ENCODE measurements at regions not wholly inside any gene's neighbourhood (a gene's known extent, or its start where the extent isn't known, plus 50 kb on each side); places are given as distances from the start of the nearest gene placed in this dataset.

- no peak for TF ChIP-seq CTCF (conservative IDR thresholded peaks at IDR 0.05; ENCODE audit: low read depth, low read length)
- no peak overlapping the region for H3K4me3 ChIP-seq (ENCODE audit: low read depth, low read length)
- no peak for DNase-seq (ENCODE audit: low read depth)
Observed at GRCh38 chr15:61702224-61703020, 357.8 kb downstream of the VPS13C start.

DNA sequence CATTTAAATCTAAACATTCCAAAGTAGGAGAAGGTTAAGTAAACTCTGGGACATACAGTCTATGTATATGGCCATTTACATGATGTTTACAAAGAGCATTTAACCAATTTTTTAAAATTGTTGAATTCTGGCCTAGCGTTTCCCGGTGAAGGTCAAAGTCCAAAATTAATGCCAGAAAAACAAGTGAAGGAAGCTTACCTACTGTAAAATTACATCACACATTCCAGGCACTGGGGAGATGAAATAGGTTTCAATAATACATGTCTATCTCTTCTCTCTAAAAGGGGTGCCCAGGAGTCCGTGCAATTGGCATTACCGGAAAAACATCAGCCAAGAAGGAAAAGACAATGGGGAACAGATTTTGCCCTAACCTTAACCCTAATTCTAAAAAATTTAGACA is 358.8 kb downstream of the VPS13C start:
- DNase-seq (ENCODE audit: low read depth), result no peak
- no peak overlapping the region for H3K4me3 ChIP-seq (ENCODE audit: low read depth, low read length)
- no peak for TF ChIP-seq CTCF (conservative IDR thresholded peaks at IDR 0.05; ENCODE audit: low read depth, low read length)

GRCh38 chr15:61700803-61701202 is 359.4 kb downstream of the VPS13C start:
- no peak for DNase-seq (ENCODE audit: low read depth)
- no peak for TF ChIP-seq CTCF (conservative IDR thresholded peaks at IDR 0.05; ENCODE audit: low read depth, low read length)
- no peak overlapping the region for H3K4me3 ChIP-seq (ENCODE audit: low read depth, low read length)

DNA sequence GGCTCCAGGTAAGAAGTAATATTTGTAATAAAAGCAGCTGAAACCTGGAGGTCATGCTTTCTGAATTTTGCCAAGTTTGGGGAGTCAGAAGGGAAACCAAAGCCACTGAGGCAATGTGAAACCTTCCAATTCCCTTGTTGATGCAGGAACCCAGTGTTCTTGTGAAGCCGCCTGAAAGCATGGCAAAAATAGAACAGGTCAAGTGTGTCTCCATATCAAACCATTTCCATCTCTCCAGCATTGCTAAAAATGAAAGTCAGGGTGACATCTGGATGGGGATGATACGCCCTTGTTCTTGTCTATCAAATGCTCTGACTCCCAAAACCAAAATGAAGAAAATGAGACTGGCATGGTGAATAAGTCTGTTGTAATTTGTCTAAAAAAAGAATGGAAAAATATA is 362.5 kb downstream of the VPS13C start:
- no peak for DNase-seq (ENCODE audit: low read depth)
- no peak for TF ChIP-seq CTCF (conservative IDR thresholded peaks at IDR 0.05; ENCODE audit: low read depth, low read length)
- H3K4me3 ChIP-seq (ENCODE audit: low read depth, low read length), result no peak overlapping the region

DNA sequence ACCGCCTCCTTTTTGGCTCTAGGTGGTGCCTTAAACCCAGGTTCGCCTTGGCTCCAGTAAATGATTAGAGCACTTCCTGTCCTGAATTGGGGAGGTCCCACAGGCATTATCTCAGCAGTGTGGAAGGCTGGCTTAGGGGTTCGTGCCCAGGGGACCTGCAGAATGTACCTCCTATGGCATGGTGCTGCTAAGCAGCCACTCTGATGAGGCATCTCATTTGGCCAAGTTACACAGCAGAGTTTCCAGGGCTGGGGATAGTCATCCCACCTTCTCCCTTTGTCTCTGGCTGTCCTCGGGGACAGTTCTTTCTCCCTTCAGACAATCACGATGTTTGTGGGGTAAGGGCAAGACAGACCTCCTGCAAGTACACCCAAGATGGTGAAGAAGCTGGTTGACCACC is 371.2 kb downstream of the VPS13C start:
- no peak for DNase-seq (ENCODE audit: low read depth)
- H3K4me3 ChIP-seq (ENCODE audit: low read depth, low read length), result no peak overlapping the region
- TF ChIP-seq CTCF (conservative IDR thresholded peaks at IDR 0.05; ENCODE audit: low read depth, low read length), result no peak

GRCh38 chr15:61687651-61688050 is 372.6 kb downstream of the VPS13C start:
- TF ChIP-seq CTCF (conservative IDR thresholded peaks at IDR 0.05; ENCODE audit: low read depth, low read length), result no peak
- H3K4me3 ChIP-seq (ENCODE audit: low read depth, low read length), result no peak overlapping the region
- no peak for DNase-seq (ENCODE audit: low read depth)

DNA sequence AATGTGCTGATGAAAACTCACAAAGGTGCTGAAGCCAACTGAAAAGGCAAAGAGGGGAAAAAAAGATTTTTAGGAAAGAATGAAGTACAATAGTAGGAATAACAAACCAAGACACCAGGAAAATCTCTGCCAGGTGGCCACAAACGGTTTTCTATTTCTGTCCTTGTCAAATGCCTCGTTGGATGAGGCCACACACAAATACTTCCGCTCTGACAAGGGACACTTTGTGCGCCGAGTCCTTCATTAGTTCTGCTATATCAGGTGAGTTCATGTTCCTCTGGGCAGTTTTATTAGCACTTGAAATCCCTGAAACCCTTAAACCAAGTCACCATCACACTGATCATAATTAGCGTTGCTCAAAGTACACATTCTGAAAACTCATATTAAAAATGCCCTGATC is 373.1 kb downstream of the VPS13C start:
- no peak for DNase-seq (ENCODE audit: low read depth)
- H3K4me3 ChIP-seq (ENCODE audit: low read depth, low read length), result no peak overlapping the region
- TF ChIP-seq CTCF (conservative IDR thresholded peaks at IDR 0.05; ENCODE audit: low read depth, low read length), result no peak

Data from epithelial cell of proximal tubule (primary cell).